ENCODE measurements at regions not wholly inside any gene's neighbourhood (a gene's known extent, or its start where the extent isn't known, plus 50 kb on each side); places are given as distances from the start of the nearest gene placed in this dataset.

GRCh38 chrY:8656515-8656914, 680.7 kb upstream of the TSPY4 start:
- H3K9ac ChIP-seq (ENCODE audit: insufficient read depth, low read depth, low read length): no peak overlapping the region
- BruUV-seq (replicated peaks): no TSS peak
- H2AFZ ChIP-seq (ENCODE audit: low read length): no peak overlapping the region
- no peak for FAIRE-seq
- H3K36me3 ChIP-seq (replicated peaks in 1 of 2; ENCODE audit: control insufficient read depth in 1 of 2, insufficient read depth in 2 of 2, low read length in 2 of 2): no peaks in the 10 kb centered on the region
- no peak overlapping the region for H3K27ac ChIP-seq (ENCODE audit: extremely low read length, insufficient read depth, low read length)
- H4K20me1 ChIP-seq (ENCODE audit: insufficient read depth, low read length): no peaks in the 10 kb centered on the region
- no peaks in the 10 kb centered on the region for H3K79me2 ChIP-seq (ENCODE audit: insufficient read depth, low read length)
- no peaks in the 10 kb centered on the region for H3K4me1 ChIP-seq (ENCODE audit: insufficient read depth, low read length)
- no peaks in the 10 kb centered on the region for H3K27me3 ChIP-seq (ENCODE audit: control insufficient read depth in 1 of 2, insufficient read depth in 2 of 2, low read length in 2 of 2)
- in situ Hi-C loops (cut with HindIII; ENCODE audit: extremely low pct_ligation_motif_present, low pct_unique_long_range_greater_than_20kb) (loop anchor here (25.0 kb wide), 1 partner anchor 119 kb away; no protein-coding TSS in a partner anchor), intact Hi-C loops (cut with micrococcal nuclease; ENCODE audit: unreplicated experiment) (no loop called here)
- DNase-seq (ENCODE audit: low spot score): no peak
- ATAC-seq: no peak
- CTCF ChIA-PET (ENCODE audit: low intra/inter-chr PET ratio, low total read pairs): no interaction called here
- H3K9me3 ChIP-seq (ENCODE audit: low read length): peaks cover 54% of the 10 kb centered on the region; the same call in 1 of the 2 replicates
- POLR2A ChIA-PET: no interaction called here
- WGBS (ENCODE audit: low lambda C conversion rate): 0% methylated on average over 3 of the region's 5 CpGs
- H3K4me2 ChIP-seq (ENCODE audit: low read depth, low read length): no peak overlapping the region
- no peak overlapping the region for H3K4me3 ChIP-seq (replicated peaks in 1 of 3; ENCODE audit: insufficient read depth in 1 of 3, low read depth in 2 of 3, low read length in 3 of 3)
- TF ChIP-seq JUNB (CRISPR knock-in tag; IDR thresholded peaks at IDR 0.05; ENCODE audit: borderline replicate concordance): no peak
- TF ChIP-seq ELF4 (CRISPR knock-in tag; IDR thresholded peaks at IDR 0.05; ENCODE audit: borderline replicate concordance): no peak
- TF ChIP-seq NFE2 (CRISPR knock-in tag; IDR thresholded peaks at IDR 0.05): no peak
- TF ChIP-seq RFX3 (CRISPR knock-in tag; IDR thresholded peaks at IDR 0.05): no peak
- TF ChIP-seq MTA3 (CRISPR knock-in tag; IDR thresholded peaks at IDR 0.05): no peak
- TF ChIP-seq GZF1 (CRISPR knock-in tag; IDR thresholded peaks at IDR 0.05): no peak
- no peak for TF ChIP-seq ZNF33A (CRISPR knock-in tag; IDR thresholded peaks at IDR 0.05; ENCODE audit: borderline replicate concordance)
- no peak for TF ChIP-seq SOX5 (CRISPR knock-in tag; IDR thresholded peaks at IDR 0.05; ENCODE audit: borderline replicate concordance)
- TF ChIP-seq KAT8 (CRISPR knock-in tag; IDR thresholded peaks at IDR 0.05): no peak
- TF ChIP-seq ZNF335 (CRISPR knock-in tag; IDR thresholded peaks at IDR 0.05): no peak
- no peak for TF ChIP-seq CBX1 (IDR thresholded peaks at IDR 0.05; ENCODE audit: low read depth)
- no peak for TF ChIP-seq ZIK1 (CRISPR knock-in tag; IDR thresholded peaks at IDR 0.05; ENCODE audit: borderline replicate concordance, low read depth)
- TF ChIP-seq PRDM15 (CRISPR knock-in tag; IDR thresholded peaks at IDR 0.05): no peak
- no peak for TF ChIP-seq ZNF276 (CRISPR knock-in tag; IDR thresholded peaks at IDR 0.05; ENCODE audit: low read depth)
- no peak for TF ChIP-seq ZNF646 (CRISPR knock-in tag; IDR thresholded peaks at IDR 0.05)

All from HepG2 (cell line).